ENCODE measurements at regions not wholly inside any gene's neighbourhood (a gene's known extent, or its start where the extent isn't known, plus 50 kb on each side); places are given as distances from the start of the nearest gene placed in this dataset.

- Histone ChIP-seq H3K4me1 (ENCODE audit: control insufficient read depth, insufficient read depth, low read length) (no peaks in the 10 kb centered on the region), H3K27ac (ENCODE audit: insufficient read depth, low read depth, low read length, poor library complexity, severe bottlenecking) (no peak overlapping the region), H3K9me3 (ENCODE audit: control insufficient read depth, low read length) (no peaks in the 10 kb centered on the region), H3K27me3 (ENCODE audit: control insufficient read depth, insufficient read depth, low read length, poor library complexity, severe bottlenecking) (no peaks in the 10 kb centered on the region), H3K4me3 (ENCODE audit: insufficient read depth, low read depth, low read length) (no peak overlapping the region), H3K36me3 (ENCODE audit: control insufficient read depth, insufficient read depth, low read length) (no peaks in the 10 kb centered on the region)
- 96 to 98% methylated on average over 11 of the region's 12 CpGs for WGBS, 2 experiments
Observed at GRCh38 chr21:34311561-34312330, 52.1 kb upstream of the KCNE2 start.

- Histone ChIP-seq H3K9me3 (ENCODE audit: control insufficient read depth, low read length) (no peaks in the 10 kb centered on the region), H3K27ac (ENCODE audit: insufficient read depth, low read depth, low read length, poor library complexity, severe bottlenecking) (no peak overlapping the region), H3K36me3 (ENCODE audit: control insufficient read depth, insufficient read depth, low read length) (no peaks in the 10 kb centered on the region), H3K27me3 (ENCODE audit: control insufficient read depth, insufficient read depth, low read length, poor library complexity, severe bottlenecking) (no peaks in the 10 kb centered on the region), H3K4me3 (ENCODE audit: insufficient read depth, low read depth, low read length) (no peak overlapping the region), H3K4me1 (ENCODE audit: control insufficient read depth, insufficient read depth, low read length) (no peaks in the 10 kb centered on the region)
- WGBS, 2 experiments = 88 to 91% methylated on average over 1 of the region's 1 CpG
Observed at GRCh38 chr21:34313116-34313515, 50.7 kb upstream of the KCNE2 start.
